Esophagus squamous epithelium (tissue), 5 donors: ENCODE measurements at regions not wholly inside any gene's neighbourhood (a gene's known extent, or its start where the extent isn't known, plus 50 kb on each side); places are given as distances from the start of the nearest gene placed in this dataset.

Source experiments
- DNase-seq: peaks from one replicate; lab custom pipeline; 2025; lab: John Stamatoyannopoulos, UW
- H3K27ac ChIP-seq, 4 donors: fragments of 200-600 bp; sonication (generic); one replicate each; pipeline ENCODE4 v1.5.1; 2016 to 2019; ENCODE audit warnings: mild to moderate bottlenecking in 1 of 4
- H3K27me3 ChIP-seq, 4 donors: fragments of 200-600 bp; sonication (generic); 1 replicate in 3 of 4; 2 replicates in 1 of 4; pipeline versions ENCODE4 v1.5.1 to v1.6.0; 2017 to 2021; ENCODE audit warnings: antibody characterized with exemption in 1 of 4
- H3K36me3 ChIP-seq, 3 donors: fragments of 200-600 bp; sonication (generic); one replicate each; pipeline ENCODE4 v1.5.1; 2016 to 2019
- H3K4me1 ChIP-seq, 3 donors: fragments of 200-600 bp; sonication (generic); one replicate each; pipeline ENCODE4 v1.5.1; 2017 to 2019
- H3K4me3 ChIP-seq, 4 donors: fragments of 200-600 bp; sonication (generic); 1 replicate in 3 of 4; 2 replicates in 1 of 4; pipeline ENCODE4 v1.5.1; 2016 to 2019; ENCODE audit warnings: mild to moderate bottlenecking in 2 of 4, moderate library complexity in 1 of 4
- H3K9me3 ChIP-seq, 3 donors: fragments of 200-600 bp; sonication (generic); one replicate each; pipeline ENCODE4 v1.5.1; 2016 to 2019
- POLR2A ChIP-seq, 4 donors: fragments of 450-650 bp; IDR thresholded peaks; one replicate each; pipeline ENCODE4 v1.6.1; 2017; ENCODE audit warnings: antibody characterized with exemption in 4 of 4, mild to moderate bottlenecking in 4 of 4, moderate library complexity in 3 of 4
- WGBS, 2 donors: methylation state at CpG; one replicate each; pipeline ENCODE4 v1.1.5; 2018; 5-methylcytosine and 5-hydroxymethylcytosine counted together
- intact Hi-C: fragments of 100-400 bp; cut with DNase I; formaldehyde crosslinking; loops from one replicate; pipeline ENCODE4 v1.15.0; 2022
- TF ChIP-seq, protein P1 (sequence below), 6 experiments: fragments of 450-650 bp in 4 of 6; fragments of 200-600 bp in 2 of 6; sonication (generic) in 2 of 6; IDR thresholded peaks; one replicate each; pipeline ENCODE4 v1.5.1; 2016 to 2019; ENCODE audit warnings: antibody characterized with exemption in 6 of 6, mild to moderate bottlenecking in 4 of 6, moderate library complexity in 4 of 6
- donor health status: DM: yes; HTN: yes; CAD: no.

DNA sequence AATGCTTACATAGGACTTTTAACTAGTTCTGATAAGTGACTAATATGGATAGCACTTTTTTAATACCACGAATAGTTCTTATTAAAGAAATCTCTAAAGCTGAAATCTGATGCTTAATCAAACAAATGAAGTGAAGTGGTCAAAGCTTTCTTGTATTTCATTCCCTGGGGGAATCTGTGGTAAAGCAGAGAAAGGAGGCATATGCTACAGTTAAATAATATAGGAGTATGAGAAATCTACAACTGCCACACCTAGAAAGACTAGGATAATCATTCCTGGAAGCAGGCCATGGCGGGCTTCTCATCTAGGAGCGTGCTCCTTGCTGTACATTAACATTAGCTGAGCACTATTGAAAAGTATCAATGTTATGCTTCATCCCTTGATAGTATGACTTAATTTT lies 835.7 kb downstream of the OTOL1 start:
- WGBS, 2 donors: 30 to 44% methylated on average over 3 of the region's 3 CpGs
- DNase-seq: no peak
- intact Hi-C loops: no loop called here
- TF ChIP-seq, protein P1, sequence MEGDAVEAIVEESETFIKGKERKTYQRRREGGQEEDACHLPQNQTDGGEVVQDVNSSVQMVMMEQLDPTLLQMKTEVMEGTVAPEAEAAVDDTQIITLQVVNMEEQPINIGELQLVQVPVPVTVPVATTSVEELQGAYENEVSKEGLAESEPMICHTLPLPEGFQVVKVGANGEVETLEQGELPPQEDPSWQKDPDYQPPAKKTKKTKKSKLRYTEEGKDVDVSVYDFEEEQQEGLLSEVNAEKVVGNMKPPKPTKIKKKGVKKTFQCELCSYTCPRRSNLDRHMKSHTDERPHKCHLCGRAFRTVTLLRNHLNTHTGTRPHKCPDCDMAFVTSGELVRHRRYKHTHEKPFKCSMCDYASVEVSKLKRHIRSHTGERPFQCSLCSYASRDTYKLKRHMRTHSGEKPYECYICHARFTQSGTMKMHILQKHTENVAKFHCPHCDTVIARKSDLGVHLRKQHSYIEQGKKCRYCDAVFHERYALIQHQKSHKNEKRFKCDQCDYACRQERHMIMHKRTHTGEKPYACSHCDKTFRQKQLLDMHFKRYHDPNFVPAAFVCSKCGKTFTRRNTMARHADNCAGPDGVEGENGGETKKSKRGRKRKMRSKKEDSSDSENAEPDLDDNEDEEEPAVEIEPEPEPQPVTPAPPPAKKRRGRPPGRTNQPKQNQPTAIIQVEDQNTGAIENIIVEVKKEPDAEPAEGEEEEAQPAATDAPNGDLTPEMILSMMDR (IDR thresholded peaks at IDR 0.05): no peak
- no peak for TF ChIP-seq POLR2A (IDR thresholded peaks at IDR 0.05)
- Histone ChIP-seq H3K27me3 (no peaks in the 10 kb centered on the region), H3K9me3 (no peaks in the 10 kb centered on the region), H3K36me3 (no peaks in the 10 kb centered on the region), H3K4me3 (no peak overlapping the region), H3K4me1 (no peaks in the 10 kb centered on the region), H3K27ac (no peak overlapping the region)

DNA sequence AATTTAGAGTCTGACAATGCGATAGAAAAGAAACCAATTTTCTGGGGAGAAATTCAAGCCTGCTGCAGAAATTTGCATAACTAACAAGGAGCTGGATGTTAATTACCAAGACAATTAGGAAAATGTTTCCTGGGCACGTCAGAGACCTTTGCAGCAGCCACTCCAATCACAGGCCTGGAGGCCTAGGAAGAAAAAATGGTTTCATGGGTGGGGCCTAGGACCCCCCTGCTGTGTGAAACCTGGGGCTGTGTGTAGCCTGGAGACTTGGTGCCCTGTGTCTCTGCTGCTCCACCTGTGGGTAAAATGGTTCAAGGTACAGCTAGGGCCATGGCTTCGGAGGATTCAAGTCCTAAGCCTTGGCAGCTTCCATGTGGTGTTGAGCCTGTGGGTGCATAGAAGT lies 837.9 kb downstream of the OTOL1 start:
- H3K27ac ChIP-seq: no peak overlapping the region
- H3K36me3 ChIP-seq: no peaks in the 10 kb centered on the region
- H3K9me3 ChIP-seq: no peaks in the 10 kb centered on the region
- no peaks in the 10 kb centered on the region for H3K27me3 ChIP-seq
- DNase-seq: no peak
- intact Hi-C loops: no loop called here
- 67 to 73% methylated on average over 2 to 3 of the region's 3 CpGs for WGBS, 2 donors
- no peaks in the 10 kb centered on the region for H3K4me1 ChIP-seq
- TF ChIP-seq, protein P1 (IDR thresholded peaks at IDR 0.05): no peak
- TF ChIP-seq POLR2A (IDR thresholded peaks at IDR 0.05): no peak
- no peak overlapping the region for H3K4me3 ChIP-seq

DNA sequence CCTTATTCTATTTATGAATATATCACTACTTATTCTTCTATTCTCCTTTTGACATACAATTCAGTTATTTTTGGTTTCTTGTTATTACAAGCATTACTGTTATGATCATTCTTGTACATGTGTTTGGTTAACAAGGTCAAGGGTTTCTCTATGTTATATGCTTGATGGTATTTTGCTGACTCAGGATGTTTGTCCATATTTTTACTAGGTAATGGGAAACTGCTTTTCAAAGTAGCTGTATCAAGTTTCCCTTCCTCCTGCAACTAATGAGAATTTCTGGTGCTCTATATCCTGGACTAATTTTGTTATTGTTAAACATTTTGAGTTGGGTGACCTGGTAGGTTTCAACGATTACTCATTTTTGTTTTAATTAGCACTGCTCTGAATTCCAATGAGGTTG lies 841.0 kb downstream of the OTOL1 start:
- TF ChIP-seq, protein P1 (IDR thresholded peaks at IDR 0.05): no peak
- no peak for TF ChIP-seq POLR2A (IDR thresholded peaks at IDR 0.05)
- intact Hi-C loops: no loop called here
- no peaks in the 10 kb centered on the region for H3K27me3 ChIP-seq
- no peak overlapping the region for H3K4me3 ChIP-seq
- no peaks in the 10 kb centered on the region for H3K9me3 ChIP-seq
- WGBS, 2 donors: 54 to 91% methylated on average over 1 of the region's 1 CpG
- DNase-seq: no peak
- H3K4me1 ChIP-seq: no peaks in the 10 kb centered on the region
- H3K27ac ChIP-seq: no peak overlapping the region
- no peaks in the 10 kb centered on the region for H3K36me3 ChIP-seq

GRCh38 chr3:162338514-162338913 lies 841.9 kb downstream of the OTOL1 start:
- TF ChIP-seq, protein P1 (IDR thresholded peaks at IDR 0.05): no peak
- no peak for TF ChIP-seq POLR2A (IDR thresholded peaks at IDR 0.05)
- Histone ChIP-seq H3K27me3 (no peaks in the 10 kb centered on the region), H3K9me3 (no peaks in the 10 kb centered on the region), H3K27ac (no peak overlapping the region), H3K4me1 (no peaks in the 10 kb centered on the region), H3K36me3 (no peaks in the 10 kb centered on the region), H3K4me3 (no peak overlapping the region)
- intact Hi-C loops: no loop called here
- DNase-seq: no peak

- DNase-seq: no peak
- H3K36me3 ChIP-seq: no peaks in the 10 kb centered on the region
- H3K4me3 ChIP-seq: no peak overlapping the region
- H3K4me1 ChIP-seq: no peaks in the 10 kb centered on the region
- no peak overlapping the region for H3K27ac ChIP-seq
- intact Hi-C loops: no loop called here
- no peaks in the 10 kb centered on the region for H3K27me3 ChIP-seq
- 38 to 41% methylated on average over 2 of the region's 2 CpGs for WGBS, 2 donors
- H3K9me3 ChIP-seq: no peaks in the 10 kb centered on the region
- no peak for TF ChIP-seq POLR2A (IDR thresholded peaks at IDR 0.05)
- TF ChIP-seq, protein P1 (IDR thresholded peaks at IDR 0.05): no peak
Measured at GRCh38 chr3:162348912-162349311, 852.3 kb downstream of the OTOL1 start.
